ENCODE measurements at regions not wholly inside any gene's neighbourhood (a gene's known extent, or its start where the extent isn't known, plus 50 kb on each side); places are given as distances from the start of the nearest gene placed in this dataset.

DNA sequence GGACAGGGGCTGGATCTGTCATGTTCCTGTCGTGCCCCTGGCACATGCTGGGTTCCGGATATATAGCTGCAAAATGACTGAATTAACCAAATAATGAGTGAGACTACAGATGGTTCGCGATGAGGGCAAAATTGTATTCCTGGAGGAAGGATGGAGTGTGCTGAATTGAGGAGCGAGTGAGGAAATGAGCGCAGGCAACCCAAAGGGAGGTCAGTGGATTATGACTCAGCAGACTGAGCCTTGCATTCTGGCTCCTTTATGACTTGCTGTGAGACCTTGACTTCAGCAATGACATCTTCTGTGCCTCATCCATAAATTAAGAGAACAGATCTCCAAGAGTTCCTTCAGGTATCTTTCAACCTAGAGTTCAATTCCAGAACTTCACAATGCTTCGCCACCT lies 115.0 kb upstream of the CLDN10 start:
- DNase-seq (ENCODE audit: low read depth): no peak
- no peak overlapping the region for H3K4me3 ChIP-seq (ENCODE audit: control insufficient read depth, low read depth, low read length)
- TF ChIP-seq, protein P1, sequence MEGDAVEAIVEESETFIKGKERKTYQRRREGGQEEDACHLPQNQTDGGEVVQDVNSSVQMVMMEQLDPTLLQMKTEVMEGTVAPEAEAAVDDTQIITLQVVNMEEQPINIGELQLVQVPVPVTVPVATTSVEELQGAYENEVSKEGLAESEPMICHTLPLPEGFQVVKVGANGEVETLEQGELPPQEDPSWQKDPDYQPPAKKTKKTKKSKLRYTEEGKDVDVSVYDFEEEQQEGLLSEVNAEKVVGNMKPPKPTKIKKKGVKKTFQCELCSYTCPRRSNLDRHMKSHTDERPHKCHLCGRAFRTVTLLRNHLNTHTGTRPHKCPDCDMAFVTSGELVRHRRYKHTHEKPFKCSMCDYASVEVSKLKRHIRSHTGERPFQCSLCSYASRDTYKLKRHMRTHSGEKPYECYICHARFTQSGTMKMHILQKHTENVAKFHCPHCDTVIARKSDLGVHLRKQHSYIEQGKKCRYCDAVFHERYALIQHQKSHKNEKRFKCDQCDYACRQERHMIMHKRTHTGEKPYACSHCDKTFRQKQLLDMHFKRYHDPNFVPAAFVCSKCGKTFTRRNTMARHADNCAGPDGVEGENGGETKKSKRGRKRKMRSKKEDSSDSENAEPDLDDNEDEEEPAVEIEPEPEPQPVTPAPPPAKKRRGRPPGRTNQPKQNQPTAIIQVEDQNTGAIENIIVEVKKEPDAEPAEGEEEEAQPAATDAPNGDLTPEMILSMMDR (IDR thresholded peaks at IDR 0.05; ENCODE audit: control insufficient read depth, insufficient read depth, low read depth, low read length, missing control alignments): no peak

DNA sequence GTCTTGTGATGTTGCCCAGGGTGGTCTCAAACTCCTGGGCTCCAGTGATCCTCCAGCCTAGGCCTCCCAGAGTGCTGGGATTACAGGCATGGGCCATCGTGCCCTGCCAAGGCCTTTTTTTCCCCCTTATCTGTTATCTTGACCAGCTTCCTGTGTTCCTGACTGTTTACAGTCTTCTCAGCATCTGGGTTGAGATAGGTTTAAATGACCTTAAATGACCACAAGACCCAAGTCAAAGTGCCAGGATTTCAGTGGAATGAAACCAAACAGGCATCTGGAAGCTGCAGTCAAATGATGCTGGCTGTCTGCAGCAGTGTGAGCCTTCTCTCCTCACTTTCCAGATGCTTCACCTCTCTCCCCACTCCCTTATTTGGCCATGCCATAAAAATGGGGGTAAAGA lies 114.2 kb upstream of the CLDN10 start:
- no peak overlapping the region for H3K4me3 ChIP-seq (ENCODE audit: control insufficient read depth, low read depth, low read length)
- DNase-seq (ENCODE audit: low read depth): no peak
- TF ChIP-seq, protein P1 (IDR thresholded peaks at IDR 0.05; ENCODE audit: control insufficient read depth, insufficient read depth, low read depth, low read length, missing control alignments): no peak

DNA sequence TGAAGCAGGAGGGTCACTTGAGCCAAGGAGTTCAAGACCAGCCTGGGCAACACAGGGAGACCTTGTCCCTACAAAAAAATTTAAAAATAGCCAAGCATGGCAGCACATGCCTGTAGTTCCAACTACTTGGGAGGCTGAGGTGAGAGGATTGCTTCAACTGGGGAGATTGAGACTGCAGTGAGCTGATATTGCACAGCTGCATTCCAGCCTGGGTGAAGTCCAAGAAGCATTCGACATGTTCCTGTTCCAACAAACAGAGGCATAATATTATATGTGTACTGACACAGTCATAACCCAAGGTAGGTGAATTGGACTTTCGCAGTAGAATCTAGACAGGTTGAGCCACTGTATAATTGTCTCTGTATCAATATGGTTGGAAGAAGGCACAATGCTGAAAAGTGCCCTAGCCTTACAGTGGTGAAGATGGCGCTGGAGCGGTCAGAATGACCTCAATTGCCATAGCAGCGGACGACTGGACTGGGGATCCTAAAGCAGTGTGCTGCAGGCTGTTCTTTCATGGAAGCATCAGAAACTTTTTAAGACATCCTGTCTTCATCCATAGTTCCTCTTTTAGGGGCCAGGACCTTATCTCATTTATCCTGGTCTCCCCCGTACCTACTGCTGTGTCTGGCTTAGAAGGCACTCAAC lies 112.0 kb upstream of the CLDN10 start:
- no peak for DNase-seq (ENCODE audit: low read depth)
- TF ChIP-seq, protein P1 (IDR thresholded peaks at IDR 0.05; ENCODE audit: control insufficient read depth, insufficient read depth, low read depth, low read length, missing control alignments): no peak
- H3K4me3 ChIP-seq (ENCODE audit: control insufficient read depth, low read depth, low read length): no peak overlapping the region

DNA sequence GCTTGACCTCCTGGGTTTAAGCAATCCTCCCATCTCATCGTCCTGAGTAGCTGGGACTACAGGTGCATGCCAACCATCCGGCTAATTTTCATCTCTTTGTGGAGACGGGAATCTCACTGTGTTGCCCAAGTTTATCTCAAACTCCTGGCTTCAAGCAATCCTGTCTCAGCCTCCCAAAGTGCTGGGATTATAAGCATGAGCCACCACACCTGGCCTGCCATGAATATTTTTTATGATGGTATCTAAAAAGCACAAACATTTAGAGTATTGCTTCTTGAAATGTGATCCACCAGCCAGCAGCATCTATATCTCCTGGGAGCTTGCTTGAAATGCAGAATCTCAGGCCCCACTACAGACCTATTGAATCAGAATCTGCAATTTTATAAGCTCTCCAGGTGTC lies 111.2 kb upstream of the CLDN10 start:
- no peak overlapping the region for H3K4me3 ChIP-seq (ENCODE audit: control insufficient read depth, low read depth, low read length)
- DNase-seq (ENCODE audit: low read depth): no peak
- TF ChIP-seq, protein P1 (IDR thresholded peaks at IDR 0.05; ENCODE audit: control insufficient read depth, insufficient read depth, low read depth, low read length, missing control alignments): no peak

DNA sequence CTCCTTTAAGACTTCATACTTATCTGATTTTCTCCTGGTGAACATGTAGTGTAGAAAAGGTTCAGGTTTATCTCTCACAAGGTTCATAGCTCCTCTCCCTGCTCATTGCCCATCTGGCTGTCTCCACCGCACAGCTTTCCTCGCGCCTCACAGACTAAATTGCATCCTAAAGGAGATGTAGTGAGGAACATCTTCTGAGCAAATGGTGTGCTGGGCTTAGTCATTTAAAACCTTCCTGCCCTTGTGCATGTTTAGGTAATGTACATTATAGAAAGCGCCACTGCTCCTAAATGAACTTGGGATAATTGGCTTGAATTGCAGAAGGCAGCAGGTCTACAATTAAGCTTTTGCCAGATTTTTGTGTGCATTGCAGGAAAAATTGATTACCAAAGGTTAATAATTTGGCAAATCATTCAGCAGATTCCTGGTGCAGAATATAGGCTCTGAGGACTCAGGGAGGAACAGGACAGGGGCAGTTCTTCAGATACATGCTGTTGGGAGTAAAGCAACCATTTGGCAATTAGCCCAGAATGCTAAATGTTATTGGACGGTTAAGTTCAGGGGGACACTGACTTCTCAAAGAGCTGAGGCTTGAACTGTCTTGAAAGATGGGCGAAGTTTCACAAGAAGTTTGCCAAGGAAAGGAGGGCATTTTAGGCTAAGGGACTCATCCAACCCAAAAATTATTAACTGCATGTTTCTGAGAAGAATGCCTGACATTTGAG lies 108.4 kb upstream of the CLDN10 start:
- DNase-seq (ENCODE audit: low read depth): no peak
- TF ChIP-seq, protein P1 (IDR thresholded peaks at IDR 0.05; ENCODE audit: control insufficient read depth, insufficient read depth, low read depth, low read length, missing control alignments): no peak
- no peak overlapping the region for H3K4me3 ChIP-seq (ENCODE audit: control insufficient read depth, low read depth, low read length)

DNA sequence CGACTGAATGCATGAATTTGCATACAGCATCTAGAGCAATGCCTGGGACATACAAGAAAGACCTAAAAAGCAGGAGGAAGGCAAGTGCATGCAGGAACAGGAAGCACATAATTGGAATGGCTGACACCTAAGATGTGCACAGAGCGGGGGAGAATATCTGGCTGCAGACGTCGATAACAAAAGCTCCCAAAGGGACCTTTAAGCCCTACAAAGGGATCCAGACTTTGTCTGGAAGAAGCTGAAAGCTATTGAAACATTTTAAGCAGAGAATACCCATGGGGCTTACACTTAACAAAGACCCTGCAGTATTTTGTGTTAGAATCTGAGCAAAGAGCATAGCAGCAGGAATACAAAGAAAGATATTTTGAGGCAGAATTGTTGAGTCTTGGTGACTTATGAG lies 107.4 kb upstream of the CLDN10 start:
- H3K4me3 ChIP-seq (ENCODE audit: control insufficient read depth, low read depth, low read length): no peak overlapping the region
- TF ChIP-seq, protein P1 (IDR thresholded peaks at IDR 0.05; ENCODE audit: control insufficient read depth, insufficient read depth, low read depth, low read length, missing control alignments): no peak
- no peak for DNase-seq (ENCODE audit: low read depth)

Data from AG09309 (cell line).